ENCODE measurements at regions not wholly inside any gene's neighbourhood (a gene's known extent, or its start where the extent isn't known, plus 50 kb on each side); places are given as distances from the start of the nearest gene placed in this dataset.

- no peak for TF ChIP-seq CTCF (IDR thresholded peaks at IDR 0.05; ENCODE audit: insufficient read depth, low read depth, low read length, missing control alignments)
- DNase-seq (ENCODE audit: low read depth), result no peak
- H3K4me3 ChIP-seq (ENCODE audit: low read depth, low read length), result no peak overlapping the region
These were observed 102.5 kb upstream of the MME start for GRCh38 chr3:154977666-154978065.

- TF ChIP-seq CTCF (IDR thresholded peaks at IDR 0.05; ENCODE audit: insufficient read depth, low read depth, low read length, missing control alignments), result no peak
- no peak overlapping the region for H3K4me3 ChIP-seq (ENCODE audit: low read depth, low read length)
- no peak for DNase-seq (ENCODE audit: low read depth)
These were observed 103.8 kb upstream of the MME start for GRCh38 chr3:154976072-154976983.

GRCh38 chr3:154973851-154974250, 106.3 kb upstream of the MME start:
- no peak for TF ChIP-seq CTCF (IDR thresholded peaks at IDR 0.05; ENCODE audit: insufficient read depth, low read depth, low read length, missing control alignments)
- no peak for DNase-seq (ENCODE audit: low read depth)

GRCh38 chr3:154972951-154973350, 107.2 kb upstream of the MME start:
- H3K4me3 ChIP-seq (ENCODE audit: low read depth, low read length), result no peak overlapping the region
- DNase-seq (ENCODE audit: low read depth), result no peak
- TF ChIP-seq CTCF (IDR thresholded peaks at IDR 0.05; ENCODE audit: insufficient read depth, low read depth, low read length, missing control alignments), result no peak

More at GRCh38 chr3:154973851-154974250, 106.3 kb upstream of the MME start:
- H3K4me3 ChIP-seq (ENCODE audit: low read depth, low read length), result no peak overlapping the region

GRCh38 chr3:154971771-154972326, 108.3 kb upstream of the MME start:
- no peak overlapping the region for H3K4me3 ChIP-seq (ENCODE audit: low read depth, low read length)
- no peak for DNase-seq (ENCODE audit: low read depth)
- no peak for TF ChIP-seq CTCF (IDR thresholded peaks at IDR 0.05; ENCODE audit: insufficient read depth, low read depth, low read length, missing control alignments)

- H3K4me3 ChIP-seq (ENCODE audit: low read depth, low read length), result no peak overlapping the region
- no peak for DNase-seq (ENCODE audit: low read depth)
- no peak for TF ChIP-seq CTCF (IDR thresholded peaks at IDR 0.05; ENCODE audit: insufficient read depth, low read depth, low read length, missing control alignments)
These were observed 108.8 kb upstream of the MME start for GRCh38 chr3:154971341-154971740.
